Smooth muscle cell (in vitro differentiated cells): ENCODE measurements at regions not wholly inside any gene's neighbourhood (a gene's known extent, or its start where the extent isn't known, plus 50 kb on each side); places are given as distances from the start of the nearest gene placed in this dataset.

Experiments used
- DNase-seq: peaks from one replicate; lab custom pipeline; 2025; ENCODE audit not compliant: unreplicated experiment; lab: John Stamatoyannopoulos, UW
- H2AFZ ChIP-seq: fragments of 200-600 bp; sonication (generic); 2 replicates; pipeline ENCODE4 v1.6.0; 2016; ENCODE audit warnings: antibody characterized with exemption, low read depth, mild to moderate bottlenecking
- H3F3A ChIP-seq: fragments of 200-600 bp; sonication (generic); 2 replicates; pipeline ENCODE4 v1.6.0; 2017; ENCODE audit warnings: antibody characterized with exemption, low read depth
- H3K27ac ChIP-seq: fragments of 200-600 bp; sonication (generic); 2 replicates; pipeline ENCODE4 v1.5.1; 2016; ENCODE audit warnings: low read depth, mild to moderate bottlenecking
- H3K27me3 ChIP-seq: fragments of 200-600 bp; sonication (generic); 2 replicates; pipeline ENCODE4 v1.6.1; 2016; ENCODE audit warnings: low read depth, mild to moderate bottlenecking
- H3K36me3 ChIP-seq: fragments of 200-600 bp; sonication (generic); 2 replicates; pipeline ENCODE4 v1.5.1; 2016; ENCODE audit warnings: low read depth
- H3K4me1 ChIP-seq: fragments of 200-600 bp; sonication (generic); 2 replicates; pipeline ENCODE4 v1.5.1; 2016; ENCODE audit warnings: low read depth
- H3K4me2 ChIP-seq: fragments of 200-600 bp; sonication (generic); 2 replicates; pipeline ENCODE4 v1.6.0; 2016; ENCODE audit warnings: mild to moderate bottlenecking
- H3K4me3 ChIP-seq: fragments of 200-600 bp; sonication (generic); 2 replicates; pipeline ENCODE4 v1.5.1; 2016; ENCODE audit warnings: mild to moderate bottlenecking
- H3K79me2 ChIP-seq: fragments of 200-600 bp; sonication (generic); 2 replicates; pipeline ENCODE4 v1.6.0; 2016; ENCODE audit warnings: low read depth, mild to moderate bottlenecking
- H3K9ac ChIP-seq: fragments of 200-600 bp; sonication (generic); 2 replicates; pipeline ENCODE4 v1.6.0; 2016; ENCODE audit warnings: low read depth
- H3K9me3 ChIP-seq: fragments of 200-600 bp; sonication (generic); replicated peaks from 2 replicates; pipeline ENCODE4 v1.5.1; 2016; ENCODE audit warnings: low read depth
- H4K20me1 ChIP-seq: fragments of 200-600 bp; sonication (generic); 2 replicates; pipeline ENCODE4 v1.6.0; 2016; ENCODE audit warnings: low read depth
- CTCF ChIP-seq: fragments of 200-600 bp; sonication (generic); IDR thresholded peaks from 2 replicates; pipeline ENCODE4 v1.5.1; 2017; ENCODE audit warnings: borderline replicate concordance, mild to moderate bottlenecking, antibody characterized with exemption; ENCODE audit not compliant: insufficient read depth, poor library complexity, severe bottlenecking
- WGBS: methylation state at CpG from one replicate; pipeline ENCODE4 v1.1.7; 2016; ENCODE audit warnings: low lambda C conversion rate; 5-methylcytosine and 5-hydroxymethylcytosine counted together

GRCh38 chr4:96652821-96653220, 812.9 kb downstream of the PDHA2 start:
- 99% methylated on average over 7 of the region's 7 CpGs for WGBS
- Histone ChIP-seq H3K4me3 (no peak overlapping the region), H4K20me1 (no peaks in the 10 kb centered on the region), H3K36me3 (no peaks in the 10 kb centered on the region), H3K4me1 (peaks cover 7% of the 10 kb centered on the region), H3K9ac (no peak overlapping the region), H3F3A (no peaks in the 10 kb centered on the region), H3K79me2 (no peaks in the 10 kb centered on the region), H2AFZ (no peak overlapping the region), H3K27ac (no peak overlapping the region), H3K4me2 (no peak overlapping the region), H3K27me3 (no peaks in the 10 kb centered on the region), H3K9me3 (no peaks in the 10 kb centered on the region)
- TF ChIP-seq CTCF = no peak
- no peak for DNase-seq

DNA sequence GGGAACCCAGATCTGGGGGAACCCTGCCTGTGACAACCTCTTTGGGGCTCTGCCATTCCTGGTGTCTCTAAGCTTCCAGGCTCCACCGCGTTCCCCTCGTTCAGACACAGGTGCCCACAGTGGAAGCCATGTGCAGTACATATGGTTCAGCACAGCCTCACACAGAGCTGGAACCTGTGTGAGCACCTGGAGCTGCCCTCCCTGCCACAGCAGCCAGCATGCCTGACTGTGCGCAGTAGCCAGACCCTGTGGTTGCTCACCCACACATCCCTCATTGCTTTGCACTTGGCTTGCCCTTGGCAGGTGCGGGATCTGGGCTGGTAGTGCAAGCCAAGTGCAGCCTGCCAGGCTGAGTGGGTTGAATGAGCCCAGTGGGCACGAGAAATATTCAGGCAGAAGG, 814.2 kb downstream of the PDHA2 start:
- WGBS = 95% methylated on average over 6 of the region's 6 CpGs
- H3K4me2 ChIP-seq = no peak overlapping the region
- no peaks in the 10 kb centered on the region for H3K9me3 ChIP-seq
- H3F3A ChIP-seq = no peaks in the 10 kb centered on the region
- H3K79me2 ChIP-seq = no peaks in the 10 kb centered on the region
- H2AFZ ChIP-seq = no peak overlapping the region
- no peaks in the 10 kb centered on the region for H3K36me3 ChIP-seq
- no peak overlapping the region for H3K27ac ChIP-seq
- no peaks in the 10 kb centered on the region for H3K27me3 ChIP-seq
- DNase-seq = no peak
- H3K4me3 ChIP-seq = no peak overlapping the region
- H4K20me1 ChIP-seq = no peaks in the 10 kb centered on the region
- H3K4me1 ChIP-seq = peaks cover 3% of the 10 kb centered on the region
- no peak for TF ChIP-seq CTCF
- H3K9ac ChIP-seq = no peak overlapping the region

GRCh38 chr4:96670381-96670780, 830.5 kb downstream of the PDHA2 start:
- Histone ChIP-seq H3F3A (no peaks in the 10 kb centered on the region), H3K9ac (no peak overlapping the region), H3K36me3 (no peaks in the 10 kb centered on the region), H3K4me3 (no peak overlapping the region), H4K20me1 (no peaks in the 10 kb centered on the region), H3K4me1 (no peaks in the 10 kb centered on the region), H3K27ac (no peak overlapping the region), H3K79me2 (no peaks in the 10 kb centered on the region), H3K4me2 (no peak overlapping the region), H3K9me3 (no peaks in the 10 kb centered on the region), H3K27me3 (peaks cover 6% of the 10 kb centered on the region), H2AFZ (no peak overlapping the region)
- no peak for DNase-seq
- TF ChIP-seq CTCF = no peak
- WGBS = 59% methylated on average over 2 of the region's 2 CpGs

DNA sequence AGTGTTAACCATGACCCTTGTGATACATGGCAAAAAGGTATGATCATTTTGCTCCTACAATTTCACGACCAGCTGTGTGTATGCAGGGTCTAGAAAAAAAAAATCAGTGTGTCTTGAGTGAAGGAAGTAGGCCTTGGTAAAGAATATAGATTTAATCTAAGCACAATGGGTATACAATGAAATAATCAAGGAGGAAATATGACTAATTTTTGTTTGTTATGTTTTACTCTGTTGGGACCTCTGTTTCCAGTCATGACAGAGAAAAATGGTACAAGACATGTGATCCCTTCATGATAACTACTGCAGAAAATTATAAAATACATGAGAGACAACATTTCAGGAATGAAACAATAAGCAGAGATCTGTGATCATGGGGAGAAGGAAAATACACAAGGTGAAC, 835.5 kb downstream of the PDHA2 start:
- DNase-seq = no peak
- H2AFZ ChIP-seq = peak overlapping the region; percentile 24
- no peak overlapping the region for H3K4me2 ChIP-seq
- H3K79me2 ChIP-seq = no peaks in the 10 kb centered on the region
- 93% methylated on average over 1 of the region's 1 CpG for WGBS
- H3K27me3 ChIP-seq = no peaks in the 10 kb centered on the region
- no peak overlapping the region for H3K27ac ChIP-seq
- no peaks in the 10 kb centered on the region for H3K36me3 ChIP-seq
- no peak overlapping the region for H3K4me3 ChIP-seq
- H3F3A ChIP-seq = no peaks in the 10 kb centered on the region
- H3K9me3 ChIP-seq = no peaks in the 10 kb centered on the region
- no peak for TF ChIP-seq CTCF
- H3K4me1 ChIP-seq = no peaks in the 10 kb centered on the region
- no peaks in the 10 kb centered on the region for H4K20me1 ChIP-seq
- no peak overlapping the region for H3K9ac ChIP-seq
